K562 (cell line): ENCODE measurements at regions not wholly inside any gene's neighbourhood (a gene's known extent, or its start where the extent isn't known, plus 50 kb on each side); places are given as distances from the start of the nearest gene placed in this dataset.

ENCODE experiments used
- BRF1 ChIP-seq: IDR thresholded peaks from 3 replicates; pipeline ENCODE4 v1.6.1; 2011; ENCODE audit warnings: borderline replicate concordance, mild to moderate bottlenecking; ENCODE audit not compliant: insufficient read length; ENCODE audit errors: extremely low read depth
- CEBPB ChIP-seq: fragments of 450-650 bp; IDR thresholded peaks from 2 replicates; pipeline ENCODE4 v1.6.1; 2016; ENCODE audit warnings: missing genetic modification characterization, missing compliant biosample characterization
- CHD1 ChIP-seq: fragments of 200-600 bp; sonication (generic); IDR thresholded peaks from one replicate; pipeline ENCODE4 v1.6.1; 2012; ENCODE audit warnings: mild to moderate bottlenecking, moderate library complexity, low read length, inconsistent platforms
- CTBP1 ChIP-seq: fragments of 450-650 bp; IDR thresholded peaks from 2 replicates; pipeline ENCODE4 v1.6.1; 2016; ENCODE audit warnings: borderline replicate concordance
- IRF2 ChIP-seq: sonication (generic); formaldehyde crosslinking; IDR thresholded peaks from 2 replicates; pipeline ENCODE4 v1.8.1; 2022; ENCODE audit warnings: mild to moderate bottlenecking, missing genetic modification reagents
- MAX ChIP-seq: sonication (generic); formaldehyde crosslinking; IDR thresholded peaks from 2 replicates; pipeline ENCODE4 v1.9.0; 2022; ENCODE audit warnings: mild to moderate bottlenecking, missing genetic modification reagents
- PBX2 ChIP-seq, 2 experiments: IDR thresholded peaks in 1 of 2; conservative IDR thresholded peaks in 1 of 2; 2 replicates each; pipeline ENCODE4 v1.6.1; 2016; ENCODE audit warnings: low read depth in 2 of 2, mild to moderate bottlenecking in 1 of 2, missing compliant biosample characterization in 1 of 2, missing genetic modification characterization in 1 of 2, moderate library complexity in 1 of 2
- PHTF2 ChIP-seq: fragments of 250-450 bp; sonication (Bioruptor Pico); IDR thresholded peaks from 2 replicates; pipeline ENCODE4 v1.5.0; 2021; ENCODE audit warnings: mild to moderate bottlenecking
- POLR2B ChIP-seq: fragments of 450-650 bp; IDR thresholded peaks from 2 replicates; pipeline ENCODE4 v1.6.1; 2018; ENCODE audit warnings: low read depth; ENCODE audit not compliant: partially characterized antibody
- ZBTB7A ChIP-seq: IDR thresholded peaks from 2 replicates; pipeline ENCODE4 v1.6.1; 2011; ENCODE audit warnings: low read depth, mild to moderate bottlenecking, low read length, moderate library complexity, borderline replicate concordance; ENCODE audit not compliant: control insufficient read depth

GRCh38 chr6:10060004-10060403, 354.9 kb downstream of the TFAP2A start:
- no peak for TF ChIP-seq MAX (CRISPR knock-in tag)
- TF ChIP-seq PHTF2 = no peak
- no peak for TF ChIP-seq PBX2 (CRISPR knock-in tag; IDR thresholded peaks at IDR 0.05; ENCODE audit: low read depth)
- TF ChIP-seq PBX2 (tag; conservative IDR thresholded peaks at IDR 0.05; ENCODE audit: low read depth) = no peak
- TF ChIP-seq CHD1 = no peak
- TF ChIP-seq POLR2B = no peak
- no peak for TF ChIP-seq CTBP1
- TF ChIP-seq CEBPB = no peak
- TF ChIP-seq ZBTB7A = no peak
- TF ChIP-seq IRF2 (CRISPR knock-in tag) = no peak
- no peak for TF ChIP-seq BRF1
